Panc1 (cell line): ENCODE measurements at regions not wholly inside any gene's neighbourhood (a gene's known extent, or its start where the extent isn't known, plus 50 kb on each side); places are given as distances from the start of the nearest gene placed in this dataset.

Experiments
- ATAC-seq: fragments of 200-7000 bp; cut with Tn5 transposase; 2 replicates; pipeline ENCODE4 v1.9.1; 2020; ENCODE audit warnings: mild to moderate bottlenecking, moderate library complexity
- BruUV-seq: library from RNA; stranded (reverse); fragments of 400-500 nt; replicated peaks from 2 replicates; lab custom pipeline; 2021; lab: Mats Ljungman, UMichigan
- CTCF ChIA-PET: fragments of 300-600 bp; sonication (Branson Sonifier 250); formaldehyde crosslinking; loops from one replicate; lab custom pipeline; 2022; ENCODE audit warnings: antibody characterized with exemption; lab: Charles Lee
- POLR2A ChIA-PET: fragments of 300-600 bp; sonication (Branson Sonifier 250); formaldehyde crosslinking; loops from one replicate; lab custom pipeline; 2022; ENCODE audit warnings: antibody characterized with exemption; lab: Charles Lee
- DNase-seq: peaks from one replicate; pipeline ENCODE4 v3.0.0-alpha.2; 2010; ENCODE audit warnings: low read depth, low spot score
- H3K27ac ChIP-seq: 2 replicates; pipeline ENCODE4 v1.5.1; 2011; ENCODE audit warnings: mild to moderate bottlenecking, low read length, inconsistent platforms
- H3K27me3 ChIP-seq: fragments of 200-500 bp; sonication (Bioruptor generic); 2 replicates; pipeline ENCODE4 v1.6.0; 2014; ENCODE audit warnings: low read length, inconsistent platforms; ENCODE audit not compliant: control insufficient read depth, insufficient read depth
- H3K36me3 ChIP-seq: fragments of 200-500 bp; sonication (Bioruptor generic); 2 replicates; pipeline ENCODE4 v1.5.1; 2014; ENCODE audit warnings: inconsistent platforms, mild to moderate bottlenecking, low read length, moderate library complexity; ENCODE audit not compliant: control insufficient read depth, insufficient read depth
- H3K4me1 ChIP-seq: 2 replicates; pipeline ENCODE4 v1.5.1; 2011; ENCODE audit warnings: inconsistent platforms, mild to moderate bottlenecking, low read length, moderate library complexity; ENCODE audit not compliant: control insufficient read depth, insufficient read depth
- H3K4me3 ChIP-seq, 2 experiments: 2 replicates each; pipeline ENCODE4 v1.5.1; 2011 to 2012; ENCODE audit warnings: low read depth in 2 of 2, low read length in 2 of 2, mild to moderate bottlenecking in 2 of 2, inconsistent platforms in 1 of 2, moderate library complexity in 1 of 2
- H3K9me3 ChIP-seq: fragments of 200-500 bp; sonication (Bioruptor generic); 2 replicates; pipeline ENCODE4 v1.5.1; 2014; ENCODE audit warnings: low read depth, mild to moderate bottlenecking, inconsistent platforms, low read length, moderate library complexity; ENCODE audit not compliant: control insufficient read depth, insufficient read depth
- POLR2AphosphoS5 ChIP-seq: IDR thresholded peaks from 2 replicates; pipeline ENCODE4 v1.6.1; 2012; ENCODE audit warnings: mild to moderate bottlenecking, low read depth, low read length, moderate library complexity
- REST ChIP-seq, 2 experiments: IDR thresholded peaks; 2 replicates each; pipeline ENCODE4 v1.6.1; 2011 to 2012; ENCODE audit warnings: low read depth in 2 of 2, control low read depth in 1 of 2, low read length in 1 of 2, mild to moderate bottlenecking in 1 of 2, moderate library complexity in 1 of 2; ENCODE audit not compliant: insufficient read depth in 1 of 2
- SIN3A ChIP-seq: IDR thresholded peaks from 2 replicates; pipeline ENCODE4 v1.6.1; 2012; ENCODE audit warnings: low read depth, mild to moderate bottlenecking, low read length, moderate library complexity, borderline replicate concordance; ENCODE audit not compliant: insufficient read depth
- TCF7L2 ChIP-seq: IDR thresholded peaks from 2 replicates; pipeline ENCODE4 v1.6.1; 2011; ENCODE audit warnings: mild to moderate bottlenecking, low read depth, low read length, inconsistent platforms
- in situ Hi-C: cut with HindIII; loops from 2 replicates; pipeline ENCODE4 v1.10.0; 2016; ENCODE audit warnings: low sequenced_read_pairs, low pct_unique_long_range_greater_than_20kb
- intact Hi-C: fragments of 100-400 bp; cut with micrococcal nuclease; formaldehyde crosslinking; loops from one replicate; pipeline ENCODE4 v1.10.0; 2022; ENCODE audit not compliant: unreplicated experiment
- TF ChIP-seq, protein P1 (sequence below): fragments of 450-650 bp; IDR thresholded peaks from 2 replicates; pipeline ENCODE4 v1.5.1; 2017; ENCODE audit warnings: mild to moderate bottlenecking

DNA sequence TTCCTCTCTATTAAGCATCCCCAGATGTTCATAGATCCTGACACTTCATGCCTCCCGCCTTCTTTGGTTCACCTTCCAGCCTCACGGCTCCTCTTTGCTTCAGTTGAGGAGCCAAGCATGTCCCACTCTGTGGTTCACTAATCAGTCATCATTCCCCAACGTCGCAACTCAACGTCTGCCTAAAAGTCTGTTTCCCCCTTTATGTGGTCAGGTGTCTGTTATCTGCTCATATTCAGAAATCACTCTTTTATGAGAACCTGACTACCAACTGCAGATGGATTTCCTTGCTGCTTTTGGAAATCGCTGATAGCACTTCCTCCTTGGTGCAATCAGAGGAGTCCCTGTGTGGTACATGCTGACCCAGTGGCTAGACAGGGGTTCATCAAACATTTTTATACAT is 94.1 kb upstream of the VANGL1 start:
- ChIA-PET POLR2A (no interaction called here), CTCF (no interaction called here)
- Histone ChIP-seq H3K27ac (no peak overlapping the region), H3K4me3 (no peak overlapping the region), H3K27me3 (no peaks in the 10 kb centered on the region), H3K4me1 (peaks cover 9% of the 10 kb centered on the region; the same call in 1 of the 2 replicates), H3K36me3 (no peaks in the 10 kb centered on the region), H3K9me3 (no peaks in the 10 kb centered on the region)
- DNase-seq (no peak), ATAC-seq (no peak)
- intact Hi-C loops = loop anchor here (2.0 kb wide), 1 partner anchor 49 kb away; no protein-coding TSS in a partner anchor
- no peak for TF ChIP-seq SIN3A
- no peak for TF ChIP-seq POLR2AphosphoS5
- TF ChIP-seq TCF7L2 = no peak
- no peak for TF ChIP-seq REST (IDR thresholded peaks at IDR 0.05; ENCODE audit: insufficient read depth in 1 of 2, low read depth in 2 of 2, low read length in 1 of 2)
- TF ChIP-seq, protein P1, sequence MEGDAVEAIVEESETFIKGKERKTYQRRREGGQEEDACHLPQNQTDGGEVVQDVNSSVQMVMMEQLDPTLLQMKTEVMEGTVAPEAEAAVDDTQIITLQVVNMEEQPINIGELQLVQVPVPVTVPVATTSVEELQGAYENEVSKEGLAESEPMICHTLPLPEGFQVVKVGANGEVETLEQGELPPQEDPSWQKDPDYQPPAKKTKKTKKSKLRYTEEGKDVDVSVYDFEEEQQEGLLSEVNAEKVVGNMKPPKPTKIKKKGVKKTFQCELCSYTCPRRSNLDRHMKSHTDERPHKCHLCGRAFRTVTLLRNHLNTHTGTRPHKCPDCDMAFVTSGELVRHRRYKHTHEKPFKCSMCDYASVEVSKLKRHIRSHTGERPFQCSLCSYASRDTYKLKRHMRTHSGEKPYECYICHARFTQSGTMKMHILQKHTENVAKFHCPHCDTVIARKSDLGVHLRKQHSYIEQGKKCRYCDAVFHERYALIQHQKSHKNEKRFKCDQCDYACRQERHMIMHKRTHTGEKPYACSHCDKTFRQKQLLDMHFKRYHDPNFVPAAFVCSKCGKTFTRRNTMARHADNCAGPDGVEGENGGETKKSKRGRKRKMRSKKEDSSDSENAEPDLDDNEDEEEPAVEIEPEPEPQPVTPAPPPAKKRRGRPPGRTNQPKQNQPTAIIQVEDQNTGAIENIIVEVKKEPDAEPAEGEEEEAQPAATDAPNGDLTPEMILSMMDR = no peak
- in situ Hi-C loops = no loop called here
- no TSS peak for BruUV-seq

DNA sequence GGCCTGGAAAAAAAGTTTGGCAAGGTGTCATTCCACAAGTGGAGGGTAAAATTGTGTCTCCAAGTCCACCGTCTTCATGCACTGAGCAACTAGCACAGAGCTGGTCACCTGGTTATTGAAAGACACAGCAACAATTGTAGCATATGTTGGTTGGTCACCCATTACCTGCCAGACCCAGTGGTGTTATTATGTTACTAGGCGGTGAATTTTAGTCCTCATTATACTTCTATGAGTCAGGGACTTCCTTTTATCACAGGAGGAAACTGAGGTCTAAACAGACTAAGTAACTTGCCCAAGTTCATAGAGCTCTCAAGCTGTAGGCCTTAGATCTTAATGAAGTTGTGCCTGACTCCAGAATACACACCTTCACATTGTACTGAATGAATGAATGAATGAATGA is 94.9 kb upstream of the VANGL1 start:
- H3K9me3 ChIP-seq = no peaks in the 10 kb centered on the region
- no peak overlapping the region for H3K27ac ChIP-seq
- H3K4me3 ChIP-seq = no peak overlapping the region
- H3K36me3 ChIP-seq = no peaks in the 10 kb centered on the region
- ChIA-PET CTCF (no interaction called here), POLR2A (no interaction called here)
- peaks cover 9% of the 10 kb centered on the region; the same call in 1 of the 2 replicates for H3K4me1 ChIP-seq
- no peaks in the 10 kb centered on the region for H3K27me3 ChIP-seq
- no peak for ATAC-seq
- no peak for DNase-seq
- in situ Hi-C loops = no loop called here
- intact Hi-C loops = loop anchor here (2.0 kb wide), 1 partner anchor 50 kb away; no protein-coding TSS in a partner anchor
- no TSS peak for BruUV-seq
- TF ChIP-seq TCF7L2 (no peak), REST (IDR thresholded peaks at IDR 0.05; ENCODE audit: insufficient read depth in 1 of 2, low read depth in 2 of 2, low read length in 1 of 2) (no peak), SIN3A (no peak), POLR2AphosphoS5 (no peak)
- TF ChIP-seq, protein P1 = no peak
